ENCODE measurements at regions not wholly inside any gene's neighbourhood (a gene's known extent, or its start where the extent isn't known, plus 50 kb on each side); places are given as distances from the start of the nearest gene placed in this dataset.

GRCh38 chr12:87728931-87729593, 300.1 kb downstream of the C12orf50 start:
- TF ChIP-seq CTCF (IDR thresholded peaks at IDR 0.05) (no peak), EZH2phosphoT487 (IDR thresholded peaks at IDR 0.05) (no peak), EZH2 (IDR thresholded peaks at IDR 0.05) (no peak)
